ENCODE measurements at regions not wholly inside any gene's neighbourhood (a gene's known extent, or its start where the extent isn't known, plus 50 kb on each side); places are given as distances from the start of the nearest gene placed in this dataset.

DNA sequence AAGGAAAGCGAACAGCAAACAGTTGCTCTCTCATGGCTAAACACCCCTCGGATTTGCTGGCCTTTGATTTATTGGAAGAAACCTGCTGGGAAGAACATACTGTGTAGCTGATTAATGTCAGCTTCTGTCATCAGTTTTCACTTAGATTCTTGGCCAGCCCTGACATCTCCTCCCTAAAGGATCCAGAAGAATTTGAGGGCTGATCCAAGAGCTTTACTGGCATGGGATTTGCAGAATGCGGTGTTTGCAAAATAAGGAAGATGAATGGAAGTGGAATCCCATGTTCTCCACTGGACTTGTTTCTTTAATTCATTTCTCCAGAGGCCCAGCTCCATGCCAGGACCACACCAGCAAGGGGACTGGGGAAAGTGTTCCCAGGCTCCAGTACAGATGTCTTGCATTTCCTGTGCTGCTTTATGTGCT lies 80.5 kb downstream of the RDH14 start:
- H3K36me3 Mint-ChIP-seq (ENCODE audit: insufficient read depth in 1 of 3, low read depth in 3 of 3), result no peaks in the 10 kb centered on the region
- H3K27me3 Mint-ChIP-seq (ENCODE audit: low read depth), result no peaks in the 10 kb centered on the region
- Histone ChIP-seq H2BK120ac (ENCODE audit: low read depth, low read length, poor library complexity, severe bottlenecking) (no peak overlapping the region), H2AFZ (ENCODE audit: low read length) (no peak overlapping the region), H3K18ac (ENCODE audit: insufficient read length, low read depth, low read length) (no peak overlapping the region), H2BK20ac (ENCODE audit: low read depth, low read length, poor library complexity, severe bottlenecking) (no peak overlapping the region), H3K4me2 (ENCODE audit: insufficient read depth, insufficient read length, low read length) (no peak overlapping the region), H4K91ac (ENCODE audit: insufficient read length, low read depth, low read length) (no peak overlapping the region), H3K27ac (ENCODE audit: insufficient read length, low read depth, low read length) (no peak overlapping the region), H3K56ac (ENCODE audit: insufficient read length, low read depth, low read length) (no peak overlapping the region), H3K9me3 (ENCODE audit: control insufficient read depth, low read depth, low read length) (no peaks in the 10 kb centered on the region), H2BK12ac (ENCODE audit: insufficient read length, low read depth, low read length) (no peak overlapping the region), H4K20me1 (ENCODE audit: control insufficient read depth, insufficient read depth, insufficient read length) (no peaks in the 10 kb centered on the region), H3T11ph (ENCODE audit: low read length) (no peak overlapping the region), H3K79me2 (ENCODE audit: insufficient read depth, low read length) (no peaks in the 10 kb centered on the region), H3K14ac (ENCODE audit: insufficient read depth, low read length) (no peak overlapping the region), H3K23ac (ENCODE audit: insufficient read length, low read depth, low read length) (no peak overlapping the region), H3K27me3 (ENCODE audit: insufficient read depth, low read length) (no peaks in the 10 kb centered on the region), H2BK15ac (ENCODE audit: low read depth, low read length) (no peak overlapping the region), H4K5ac (ENCODE audit: insufficient read length, low read depth, low read length) (no peak overlapping the region), H3K23me2 (ENCODE audit: insufficient read length, low read depth, low read length, poor library complexity, severe bottlenecking) (no peaks in the 10 kb centered on the region), H3K9ac (ENCODE audit: extremely low read depth, insufficient read length, low read length) (no peak overlapping the region), H3K79me1 (ENCODE audit: insufficient read depth, low read depth, low read length, poor library complexity, severe bottlenecking) (no peaks in the 10 kb centered on the region), H4K8ac (replicated peaks; ENCODE audit: insufficient read length, low read depth, low read length) (no peak overlapping the region), H2AK5ac (ENCODE audit: insufficient read length, low read length) (no peak overlapping the region), H3K4me1 (ENCODE audit: insufficient read depth, low read length) (no peaks in the 10 kb centered on the region), H3K4ac (ENCODE audit: low read depth, low read length) (no peak overlapping the region), H2BK5ac (ENCODE audit: insufficient read length, low read length) (no peak overlapping the region)
- no peak overlapping the region for H3K4me3 Mint-ChIP-seq
- no peaks in the 10 kb centered on the region for H3K9me3 Mint-ChIP-seq
- no peak for DNase-seq
- TF ChIP-seq, protein P1, sequence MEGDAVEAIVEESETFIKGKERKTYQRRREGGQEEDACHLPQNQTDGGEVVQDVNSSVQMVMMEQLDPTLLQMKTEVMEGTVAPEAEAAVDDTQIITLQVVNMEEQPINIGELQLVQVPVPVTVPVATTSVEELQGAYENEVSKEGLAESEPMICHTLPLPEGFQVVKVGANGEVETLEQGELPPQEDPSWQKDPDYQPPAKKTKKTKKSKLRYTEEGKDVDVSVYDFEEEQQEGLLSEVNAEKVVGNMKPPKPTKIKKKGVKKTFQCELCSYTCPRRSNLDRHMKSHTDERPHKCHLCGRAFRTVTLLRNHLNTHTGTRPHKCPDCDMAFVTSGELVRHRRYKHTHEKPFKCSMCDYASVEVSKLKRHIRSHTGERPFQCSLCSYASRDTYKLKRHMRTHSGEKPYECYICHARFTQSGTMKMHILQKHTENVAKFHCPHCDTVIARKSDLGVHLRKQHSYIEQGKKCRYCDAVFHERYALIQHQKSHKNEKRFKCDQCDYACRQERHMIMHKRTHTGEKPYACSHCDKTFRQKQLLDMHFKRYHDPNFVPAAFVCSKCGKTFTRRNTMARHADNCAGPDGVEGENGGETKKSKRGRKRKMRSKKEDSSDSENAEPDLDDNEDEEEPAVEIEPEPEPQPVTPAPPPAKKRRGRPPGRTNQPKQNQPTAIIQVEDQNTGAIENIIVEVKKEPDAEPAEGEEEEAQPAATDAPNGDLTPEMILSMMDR (conservative IDR thresholded peaks at IDR 0.05), result no peak
- no peak overlapping the region; a peak in 1 of 7 replicates for H3K27ac Mint-ChIP-seq
- no CpG with 5 or more reads among the region's 3 CpGs for WGBS (ENCODE audit: extremely low coverage, insufficient read length, low lambda C conversion rate)
- no peaks in the 10 kb centered on the region for H3K4me1 Mint-ChIP-seq
